ENCODE measurements at regions not wholly inside any gene's neighbourhood (a gene's known extent, or its start where the extent isn't known, plus 50 kb on each side); places are given as distances from the start of the nearest gene placed in this dataset.
"Not testable (repeated sequence)": the region's sequence is repeated elsewhere in the genome, so short reads cannot be mapped to it uniquely, and the experiment has no call there.

DNA sequence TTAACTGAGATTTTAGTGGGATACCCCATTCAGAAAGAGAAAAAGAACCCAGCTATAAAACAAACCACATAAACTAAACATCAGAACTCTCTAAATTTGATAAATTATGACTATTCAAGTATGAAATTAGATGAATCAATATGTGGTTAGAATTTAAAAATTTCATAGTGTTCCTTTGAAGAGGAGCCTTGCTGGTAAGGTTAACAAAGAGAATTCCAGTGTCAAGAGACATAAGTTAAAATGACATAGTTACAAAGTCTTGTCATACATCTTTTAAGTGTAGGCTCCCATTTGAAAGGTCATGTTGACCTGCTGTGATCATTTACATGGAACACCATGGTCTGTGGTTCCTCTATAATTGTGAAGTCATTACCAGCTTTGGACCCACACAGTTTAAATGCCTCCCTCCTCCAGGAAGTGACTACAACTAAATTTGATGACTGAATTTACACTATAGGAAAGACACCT is 231.6 kb upstream of the ETAA1 start:
- no peak overlapping the region for H3K4me3 ChIP-seq
- H3F3A ChIP-seq (ENCODE audit: insufficient read depth, low read depth) = no peaks in the 10 kb centered on the region; the same call in 1 of the 2 replicates
- no peaks in the 10 kb centered on the region for H4K20me1 ChIP-seq (ENCODE audit: insufficient read depth)
- no peaks in the 10 kb centered on the region for H3K9me3 ChIP-seq (ENCODE audit: insufficient read depth, low read depth)
- no peaks in the 10 kb centered on the region for H3K9me2 ChIP-seq (ENCODE audit: insufficient read depth)
- DNase-seq = no peak
- no TSS peak for BruUV-seq (replicated peaks)
- no peaks in the 10 kb centered on the region for H3K27me3 ChIP-seq (ENCODE audit: insufficient read depth, low read depth)
- H3K27ac ChIP-seq = no peak overlapping the region
- TF ChIP-seq EZH2 (IDR thresholded peaks at IDR 0.05; ENCODE audit: low read depth) = no peak
- TF ChIP-seq, protein P1, sequence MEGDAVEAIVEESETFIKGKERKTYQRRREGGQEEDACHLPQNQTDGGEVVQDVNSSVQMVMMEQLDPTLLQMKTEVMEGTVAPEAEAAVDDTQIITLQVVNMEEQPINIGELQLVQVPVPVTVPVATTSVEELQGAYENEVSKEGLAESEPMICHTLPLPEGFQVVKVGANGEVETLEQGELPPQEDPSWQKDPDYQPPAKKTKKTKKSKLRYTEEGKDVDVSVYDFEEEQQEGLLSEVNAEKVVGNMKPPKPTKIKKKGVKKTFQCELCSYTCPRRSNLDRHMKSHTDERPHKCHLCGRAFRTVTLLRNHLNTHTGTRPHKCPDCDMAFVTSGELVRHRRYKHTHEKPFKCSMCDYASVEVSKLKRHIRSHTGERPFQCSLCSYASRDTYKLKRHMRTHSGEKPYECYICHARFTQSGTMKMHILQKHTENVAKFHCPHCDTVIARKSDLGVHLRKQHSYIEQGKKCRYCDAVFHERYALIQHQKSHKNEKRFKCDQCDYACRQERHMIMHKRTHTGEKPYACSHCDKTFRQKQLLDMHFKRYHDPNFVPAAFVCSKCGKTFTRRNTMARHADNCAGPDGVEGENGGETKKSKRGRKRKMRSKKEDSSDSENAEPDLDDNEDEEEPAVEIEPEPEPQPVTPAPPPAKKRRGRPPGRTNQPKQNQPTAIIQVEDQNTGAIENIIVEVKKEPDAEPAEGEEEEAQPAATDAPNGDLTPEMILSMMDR (conservative IDR thresholded peaks at IDR 0.05) = no peak
- H3K4me1 ChIP-seq (replicated peaks; ENCODE audit: insufficient read depth) = no peaks in the 10 kb centered on the region
- H2AFZ ChIP-seq = no peak overlapping the region
- ChIA-PET POLR2A (ENCODE audit: unreplicated experiment) (no interaction called here), CTCF (no interaction called here)
- no peaks in the 10 kb centered on the region for H3K79me2 ChIP-seq (ENCODE audit: low read depth)
- no peak overlapping the region for H3K4me2 ChIP-seq
- intact Hi-C loops (cut with micrococcal nuclease; ENCODE audit: unreplicated experiment) = no loop called here
- H3K36me3 ChIP-seq (ENCODE audit: low read depth) = no peaks in the 10 kb centered on the region

DNA sequence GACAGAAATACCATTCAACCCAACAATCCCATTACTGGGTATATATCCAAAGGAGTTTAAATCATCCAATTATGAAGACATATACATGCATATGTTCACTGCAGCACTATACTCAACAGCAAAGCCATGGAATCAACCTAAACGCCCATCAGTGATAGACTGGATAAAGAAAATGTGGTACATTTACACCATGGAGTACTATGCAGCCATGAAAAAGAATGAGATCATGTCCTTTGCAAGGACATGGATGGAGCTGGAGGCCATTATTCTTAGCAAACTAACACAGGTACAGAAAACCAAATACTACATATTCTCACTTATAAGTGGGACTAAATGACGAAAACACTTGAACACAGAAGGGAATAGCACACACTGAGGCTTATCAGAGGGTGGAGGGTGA is 230.6 kb upstream of the ETAA1 start:
- H3K4me3 ChIP-seq; H3K27ac ChIP-seq; H3K9me2 ChIP-seq (ENCODE audit: insufficient read depth); H3K9me3 ChIP-seq (ENCODE audit: insufficient read depth, low read depth); H3K4me1 ChIP-seq (replicated peaks; ENCODE audit: insufficient read depth); H4K20me1 ChIP-seq (ENCODE audit: insufficient read depth); H3K36me3 ChIP-seq (ENCODE audit: low read depth); H3K4me2 ChIP-seq; H3K79me2 ChIP-seq (ENCODE audit: low read depth); DNase-seq; H3F3A ChIP-seq (ENCODE audit: insufficient read depth, low read depth); POLR2A ChIA-PET (ENCODE audit: unreplicated experiment); H3K27me3 ChIP-seq (ENCODE audit: insufficient read depth, low read depth); H2AFZ ChIP-seq; intact Hi-C loops (cut with micrococcal nuclease; ENCODE audit: unreplicated experiment); BruUV-seq (replicated peaks): not testable (repeated sequence)
- CTCF ChIA-PET = interaction anchor here (0.6 kb wide), 1 partner anchor 883 kb away, joined by 3 read pairs; no protein-coding TSS in a partner anchor

DNA sequence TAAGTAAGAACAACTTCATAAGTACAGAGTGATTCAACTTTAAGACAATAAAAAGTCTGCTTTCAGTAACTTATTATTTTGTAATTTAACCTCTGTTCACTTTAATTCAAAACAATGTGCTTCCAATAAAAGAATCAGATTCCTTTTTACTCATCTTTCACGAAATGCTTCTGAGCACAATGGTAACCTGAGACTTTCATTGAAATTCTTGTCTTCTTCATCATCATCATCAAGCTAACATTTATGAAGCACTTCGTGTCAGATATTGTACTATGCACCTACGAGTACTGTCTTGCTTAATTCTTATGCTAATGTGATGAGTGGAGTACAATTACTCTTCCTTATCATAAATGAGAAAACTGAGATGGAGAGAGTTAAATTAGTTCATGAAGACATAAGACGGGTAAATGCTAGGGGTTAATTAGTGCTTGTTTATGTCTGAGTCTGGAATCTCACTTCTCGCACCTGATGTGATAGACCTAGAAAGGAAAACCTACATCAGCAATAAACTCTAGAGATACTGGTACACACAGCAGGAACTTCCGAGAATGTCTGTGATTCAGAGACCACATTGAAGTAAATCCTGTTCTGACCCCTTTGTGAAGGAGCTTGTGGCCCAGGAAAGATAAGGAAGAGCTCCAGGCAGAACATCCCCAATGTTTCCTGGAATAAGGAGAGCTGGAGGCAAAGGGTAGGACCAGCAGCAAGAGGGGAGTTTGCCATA is 227.6 kb upstream of the ETAA1 start:
- Histone ChIP-seq H3K4me1 (replicated peaks; ENCODE audit: insufficient read depth) (no peaks in the 10 kb centered on the region), H2AFZ (no peak overlapping the region), H3K79me2 (ENCODE audit: low read depth) (no peaks in the 10 kb centered on the region), H3F3A (ENCODE audit: insufficient read depth, low read depth) (no peaks in the 10 kb centered on the region; the same call in 1 of the 2 replicates), H4K20me1 (ENCODE audit: insufficient read depth) (no peaks in the 10 kb centered on the region), H3K4me2 (no peak overlapping the region), H3K9me3 (ENCODE audit: insufficient read depth, low read depth) (no peaks in the 10 kb centered on the region), H3K27ac (no peak overlapping the region), H3K27me3 (ENCODE audit: insufficient read depth, low read depth) (no peaks in the 10 kb centered on the region), H3K9me2 (ENCODE audit: insufficient read depth) (peaks cover 4% of the 10 kb centered on the region; the same call in 1 of the 2 replicates), H3K36me3 (ENCODE audit: low read depth) (no peaks in the 10 kb centered on the region), H3K4me3 (no peak overlapping the region)
- CTCF ChIA-PET = no interaction called here
- intact Hi-C loops (cut with micrococcal nuclease; ENCODE audit: unreplicated experiment) = no loop called here
- DNase-seq = no peak
- BruUV-seq (replicated peaks) = no TSS peak
- POLR2A ChIA-PET (ENCODE audit: unreplicated experiment) = no interaction called here
- TF ChIP-seq EZH2 (IDR thresholded peaks at IDR 0.05; ENCODE audit: low read depth) = no peak
- TF ChIP-seq, protein P1 (conservative IDR thresholded peaks at IDR 0.05) = no peak

DNA sequence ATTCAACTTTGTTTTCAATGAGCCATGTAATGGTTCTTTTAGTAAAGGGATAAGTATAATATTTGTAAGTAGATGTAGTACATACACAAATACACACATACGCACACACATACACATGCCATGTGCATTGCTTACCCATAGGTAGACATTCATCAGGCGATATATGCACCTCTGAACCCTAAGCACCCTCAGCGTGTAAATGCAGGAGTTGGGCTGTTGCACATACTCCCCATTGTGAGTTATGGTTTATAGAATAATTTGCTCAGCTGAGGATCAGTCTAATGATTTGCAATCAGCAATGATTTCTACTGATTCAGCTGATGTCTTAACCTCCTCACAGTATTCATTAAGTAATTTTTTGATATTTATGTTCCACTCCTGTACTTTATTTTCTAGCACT is 217.6 kb upstream of the ETAA1 start:
- Histone ChIP-seq H2AFZ (no peak overlapping the region), H3K9me2 (ENCODE audit: insufficient read depth) (peaks cover 1% of the 10 kb centered on the region; the same call in 1 of the 2 replicates), H3K4me1 (replicated peaks; ENCODE audit: insufficient read depth) (no peaks in the 10 kb centered on the region), H3F3A (ENCODE audit: insufficient read depth, low read depth) (no peaks in the 10 kb centered on the region), H3K79me2 (ENCODE audit: low read depth) (no peaks in the 10 kb centered on the region), H4K20me1 (ENCODE audit: insufficient read depth) (no peaks in the 10 kb centered on the region), H3K27me3 (ENCODE audit: insufficient read depth, low read depth) (no peaks in the 10 kb centered on the region), H3K9me3 (ENCODE audit: insufficient read depth, low read depth) (no peaks in the 10 kb centered on the region), H3K4me3 (no peak overlapping the region), H3K4me2 (no peak overlapping the region), H3K36me3 (ENCODE audit: low read depth) (no peaks in the 10 kb centered on the region), H3K27ac (no peak overlapping the region)
- ChIA-PET CTCF (no interaction called here), POLR2A (ENCODE audit: unreplicated experiment) (no interaction called here)
- intact Hi-C loops (cut with micrococcal nuclease; ENCODE audit: unreplicated experiment) = no loop called here
- BruUV-seq (replicated peaks) = no TSS peak
- TF ChIP-seq, protein P1 (conservative IDR thresholded peaks at IDR 0.05) = no peak
- no peak for TF ChIP-seq EZH2 (IDR thresholded peaks at IDR 0.05; ENCODE audit: low read depth)
- DNase-seq = no peak
